Neural progenitor cell (in vitro differentiated cells): ENCODE measurements at regions not wholly inside any gene's neighbourhood (a gene's known extent, or its start where the extent isn't known, plus 50 kb on each side); places are given as distances from the start of the nearest gene placed in this dataset.
A peak's percentile ranks its signal among the peaks of the same experiment; 100 is the strongest.

Source experiments
- DNase-seq: peaks from one replicate; pipeline ENCODE4 v3.0.0-alpha.2; 2016; ENCODE audit warnings: low spot score
- H2AFZ ChIP-seq: fragments of 200-600 bp; sonication (generic); replicated peaks from 2 replicates; pipeline ENCODE4 v1.6.1; 2016; ENCODE audit warnings: antibody characterized with exemption
- H3F3A ChIP-seq: fragments of 200-600 bp; sonication (generic); 2 replicates; pipeline ENCODE4 v1.6.1; 2016; ENCODE audit warnings: antibody characterized with exemption, low read depth
- H3K27ac ChIP-seq: fragments of 200-600 bp; sonication (generic); 2 replicates; pipeline ENCODE4 v1.5.1; 2016; ENCODE audit warnings: mild to moderate bottlenecking
- H3K27me3 ChIP-seq: fragments of 200-600 bp; sonication (generic); 2 replicates; pipeline ENCODE4 v1.6.1; 2016; ENCODE audit warnings: mild to moderate bottlenecking, moderate library complexity
- H3K36me3 ChIP-seq: fragments of 200-600 bp; sonication (generic); 2 replicates; pipeline ENCODE4 v1.5.1; 2016
- H3K4me1 ChIP-seq: fragments of 200-600 bp; sonication (generic); 2 replicates; pipeline ENCODE4 v1.6.1; 2016; ENCODE audit warnings: mixed run types
- H3K4me2 ChIP-seq: fragments of 200-600 bp; sonication (generic); 2 replicates; pipeline ENCODE4 v1.6.1; 2016
- H3K4me3 ChIP-seq: fragments of 200-600 bp; sonication (generic); 2 replicates; pipeline ENCODE4 v1.5.1; 2016
- H3K79me2 ChIP-seq: fragments of 200-600 bp; sonication (generic); 2 replicates; pipeline ENCODE4 v1.6.1; 2016; ENCODE audit warnings: low read depth
- H3K9ac ChIP-seq: fragments of 200-600 bp; sonication (generic); 2 replicates; pipeline ENCODE4 v1.6.1; 2016
- H3K9me3 ChIP-seq: fragments of 200-600 bp; sonication (generic); 2 replicates; pipeline ENCODE4 v1.5.1; 2016; ENCODE audit warnings: low read depth
- H4K20me1 ChIP-seq: fragments of 200-600 bp; sonication (generic); 2 replicates; pipeline ENCODE4 v1.6.1; 2016; ENCODE audit warnings: low read depth
- H3K27ac Mint-ChIP-seq: 3 replicates; pipeline ENCODE4 v1.8.0; 2021; ENCODE audit warnings: mixed read lengths
- H3K27me3 Mint-ChIP-seq: 2 replicates; pipeline ENCODE4 v1.8.0; 2022; ENCODE audit warnings: low read depth, mild to moderate bottlenecking, inconsistent platforms, moderate library complexity, mixed read lengths; ENCODE audit not compliant: insufficient read depth
- H3K36me3 Mint-ChIP-seq: 3 replicates; pipeline ENCODE4 v1.8.0; 2021; ENCODE audit warnings: mixed read lengths
- H3K4me1 Mint-ChIP-seq: 3 replicates; pipeline ENCODE4 v1.8.0; 2021; ENCODE audit warnings: mixed read lengths
- H3K4me3 Mint-ChIP-seq: 3 replicates; pipeline ENCODE4 v1.8.0; 2021; ENCODE audit warnings: mild to moderate bottlenecking, moderate library complexity, mixed read lengths
- H3K9me3 Mint-ChIP-seq: 3 replicates; pipeline ENCODE4 v1.8.0; 2020; ENCODE audit warnings: mixed read lengths
- EZH2 ChIP-seq: fragments of 200-600 bp; sonication (generic); IDR thresholded peaks from 2 replicates; pipeline ENCODE4 v1.6.1; 2017; ENCODE audit warnings: antibody characterized with exemption, mild to moderate bottlenecking, moderate library complexity
- EZH2phosphoT487 ChIP-seq: fragments of 200-600 bp; sonication (generic); IDR thresholded peaks from 2 replicates; pipeline ENCODE4 v1.6.1; 2017; ENCODE audit warnings: antibody characterized with exemption
- TF ChIP-seq, protein P1 (sequence below): fragments of 200-600 bp; sonication (generic); IDR thresholded peaks from 2 replicates; pipeline ENCODE4 v1.5.1; 2017; ENCODE audit warnings: antibody characterized with exemption, mild to moderate bottlenecking

GRCh38 chr14:61176686-61177085 lies 104.5 kb downstream of the TMEM30B start:
- no peak overlapping the region for H3K27ac Mint-ChIP-seq
- H3K4me3 Mint-ChIP-seq = no peak overlapping the region
- peaks cover 30% of the 10 kb centered on the region for H3K4me1 Mint-ChIP-seq

DNA sequence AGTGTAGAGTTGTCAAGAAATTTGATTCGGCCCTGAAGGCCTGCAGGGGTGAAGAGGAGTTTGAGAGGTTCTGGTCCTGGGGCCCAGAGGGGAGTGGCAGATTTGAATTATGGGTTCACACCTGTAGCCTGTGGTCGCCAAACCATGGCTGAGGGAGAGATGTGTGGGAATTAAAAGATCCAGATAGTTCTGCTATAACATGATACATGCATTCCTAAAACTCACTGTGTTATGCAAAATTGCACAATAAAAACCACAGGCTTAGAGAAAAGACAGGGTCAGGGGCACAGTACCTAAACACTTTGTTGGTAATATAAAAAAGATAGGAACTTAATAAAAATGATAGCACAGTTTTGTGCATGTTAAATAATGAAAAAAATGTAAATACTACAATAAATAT lies 106.2 kb downstream of the TMEM30B start:
- Histone ChIP-seq H3K4me3 (no peak overlapping the region), H3K9ac (no peak overlapping the region), H2AFZ (peak overlapping the region; percentile 70), H3K9me3 (no peaks in the 10 kb centered on the region), H3K4me1 (peaks cover 15% of the 10 kb centered on the region), H3K27me3 (no peaks in the 10 kb centered on the region), H3K27ac (no peak overlapping the region), H3K79me2 (no peaks in the 10 kb centered on the region), H3K4me2 (no peak overlapping the region), H4K20me1 (no peaks in the 10 kb centered on the region), H3F3A (peaks cover 18% of the 10 kb centered on the region), H3K36me3 (no peaks in the 10 kb centered on the region)
- H3K4me1 Mint-ChIP-seq = peaks cover 30% of the 10 kb centered on the region
- H3K27ac Mint-ChIP-seq = peak overlapping the region; percentile 61
- H3K36me3 Mint-ChIP-seq = no peaks in the 10 kb centered on the region
- H3K9me3 Mint-ChIP-seq = peaks cover 8% of the 10 kb centered on the region
- no peak for DNase-seq
- TF ChIP-seq EZH2phosphoT487 (no peak), EZH2 (no peak)
- TF ChIP-seq, protein P1, sequence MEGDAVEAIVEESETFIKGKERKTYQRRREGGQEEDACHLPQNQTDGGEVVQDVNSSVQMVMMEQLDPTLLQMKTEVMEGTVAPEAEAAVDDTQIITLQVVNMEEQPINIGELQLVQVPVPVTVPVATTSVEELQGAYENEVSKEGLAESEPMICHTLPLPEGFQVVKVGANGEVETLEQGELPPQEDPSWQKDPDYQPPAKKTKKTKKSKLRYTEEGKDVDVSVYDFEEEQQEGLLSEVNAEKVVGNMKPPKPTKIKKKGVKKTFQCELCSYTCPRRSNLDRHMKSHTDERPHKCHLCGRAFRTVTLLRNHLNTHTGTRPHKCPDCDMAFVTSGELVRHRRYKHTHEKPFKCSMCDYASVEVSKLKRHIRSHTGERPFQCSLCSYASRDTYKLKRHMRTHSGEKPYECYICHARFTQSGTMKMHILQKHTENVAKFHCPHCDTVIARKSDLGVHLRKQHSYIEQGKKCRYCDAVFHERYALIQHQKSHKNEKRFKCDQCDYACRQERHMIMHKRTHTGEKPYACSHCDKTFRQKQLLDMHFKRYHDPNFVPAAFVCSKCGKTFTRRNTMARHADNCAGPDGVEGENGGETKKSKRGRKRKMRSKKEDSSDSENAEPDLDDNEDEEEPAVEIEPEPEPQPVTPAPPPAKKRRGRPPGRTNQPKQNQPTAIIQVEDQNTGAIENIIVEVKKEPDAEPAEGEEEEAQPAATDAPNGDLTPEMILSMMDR = no peak
- H3K27me3 Mint-ChIP-seq = peaks cover 5% of the 10 kb centered on the region
- H3K4me3 Mint-ChIP-seq = no peak overlapping the region

More at GRCh38 chr14:61176686-61177085, 104.5 kb downstream of the TMEM30B start:
- DNase-seq = no peak
- no peaks in the 10 kb centered on the region for H3K36me3 Mint-ChIP-seq
- Histone ChIP-seq H3K4me3 (no peak overlapping the region), H3K9ac (no peak overlapping the region), H3K9me3 (no peaks in the 10 kb centered on the region), H3K79me2 (no peaks in the 10 kb centered on the region), H3K27me3 (no peaks in the 10 kb centered on the region), H3F3A (peaks cover 18% of the 10 kb centered on the region), H2AFZ (no peak overlapping the region), H4K20me1 (no peaks in the 10 kb centered on the region), H3K36me3 (no peaks in the 10 kb centered on the region), H3K27ac (no peak overlapping the region), H3K4me1 (peaks cover 13% of the 10 kb centered on the region), H3K4me2 (no peak overlapping the region)
- H3K27me3 Mint-ChIP-seq = peaks cover 5% of the 10 kb centered on the region
- peaks cover 8% of the 10 kb centered on the region for H3K9me3 Mint-ChIP-seq
- TF ChIP-seq EZH2phosphoT487 = no peak
- no peak for TF ChIP-seq EZH2
- TF ChIP-seq, protein P1 = no peak

DNA sequence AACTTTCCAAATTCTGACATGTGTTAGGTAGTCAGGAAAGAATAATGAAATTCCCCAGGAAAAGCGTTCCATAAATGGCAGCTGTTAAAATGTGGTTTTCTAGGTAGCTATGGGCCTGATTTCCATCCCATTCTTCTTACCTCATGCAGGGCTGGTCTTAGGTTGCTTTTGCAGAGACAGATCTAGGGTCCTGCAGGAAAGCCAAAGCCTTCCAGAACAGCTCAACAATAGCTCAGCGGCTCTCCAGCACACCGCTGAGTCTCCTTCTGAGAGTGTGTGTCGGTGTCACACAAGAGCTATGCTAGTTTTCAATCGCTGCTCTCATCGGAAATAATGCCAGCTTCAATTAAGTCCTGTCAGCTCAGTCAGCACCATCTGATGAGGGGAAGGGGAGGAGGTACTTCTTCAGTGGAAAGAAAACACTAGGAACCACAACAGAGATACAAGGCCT lies 106.7 kb downstream of the TMEM30B start:
- Histone ChIP-seq H3K4me2 (no peak overlapping the region), H3K9me3 (no peaks in the 10 kb centered on the region), H3K79me2 (no peaks in the 10 kb centered on the region), H4K20me1 (no peaks in the 10 kb centered on the region), H3K4me3 (no peak overlapping the region), H3F3A (peaks cover 18% of the 10 kb centered on the region), H3K4me1 (peaks cover 15% of the 10 kb centered on the region), H3K9ac (no peak overlapping the region), H3K36me3 (no peaks in the 10 kb centered on the region), H3K27me3 (no peaks in the 10 kb centered on the region), H3K27ac (no peak overlapping the region), H2AFZ (peak overlapping the region; percentile 70)
- no peak for DNase-seq
- Mint-ChIP-seq H3K4me1 (peaks cover 27% of the 10 kb centered on the region), H3K4me3 (no peak overlapping the region), H3K27ac (peak overlapping the region; percentile 61), H3K36me3 (no peaks in the 10 kb centered on the region), H3K9me3 (peaks cover 8% of the 10 kb centered on the region), H3K27me3 (peaks cover 5% of the 10 kb centered on the region)
- TF ChIP-seq EZH2 (no peak), EZH2phosphoT487 (no peak)
- TF ChIP-seq, protein P1 = no peak
